A204.1 (cell line): ENCODE measurements at regions not wholly inside any gene's neighbourhood (a gene's known extent, or its start where the extent isn't known, plus 50 kb on each side); places are given as distances from the start of the nearest gene placed in this dataset.

ENCODE experiments used
- FAIRE-seq: peaks from 2 replicates; lab custom pipeline; 2012; peaks lifted over from hg19 to GRCh38; lab: Jason Lieb, UNC

- no peak for FAIRE-seq
Measured at GRCh38 chr2:11044201-11044600, 111.1 kb upstream of the SLC66A3 start.

- FAIRE-seq: no peak
Measured at GRCh38 chr2:11045294-11045693, 110.0 kb upstream of the SLC66A3 start.

- no peak for FAIRE-seq
Measured at GRCh38 chr2:11048335-11049008, 106.8 kb upstream of the SLC66A3 start.

GRCh38 chr2:11050565-11050964, 104.7 kb upstream of the SLC66A3 start:
- no peak for FAIRE-seq

GRCh38 chr2:11051280-11051679, 104.0 kb upstream of the SLC66A3 start:
- no peak for FAIRE-seq

- no peak for FAIRE-seq
Measured at GRCh38 chr2:11053546-11053945, 101.7 kb upstream of the SLC66A3 start.

GRCh38 chr2:11054783-11055678, 100.2 kb upstream of the SLC66A3 start:
- FAIRE-seq: no peak

GRCh38 chr2:11055679-11056215, 99.5 kb upstream of the SLC66A3 start:
- FAIRE-seq: no peak

- FAIRE-seq: no peak
Measured at GRCh38 chr2:11056614-11057013, 98.7 kb upstream of the SLC66A3 start.

- no peak for FAIRE-seq
Measured at GRCh38 chr2:11057031-11057430, 98.2 kb upstream of the SLC66A3 start.

GRCh38 chr2:11058129-11058528, 97.1 kb upstream of the SLC66A3 start:
- no peak for FAIRE-seq

GRCh38 chr2:11060376-11061169, 94.7 kb upstream of the SLC66A3 start:
- FAIRE-seq: no peak

GRCh38 chr2:11065833-11066485, 89.3 kb upstream of the SLC66A3 start:
- FAIRE-seq: no peak

- no peak for FAIRE-seq
Measured at GRCh38 chr2:11067221-11068078, 87.8 kb upstream of the SLC66A3 start.

GRCh38 chr2:11068079-11068741, 87.1 kb upstream of the SLC66A3 start:
- FAIRE-seq: no peak

- FAIRE-seq: no peak
Measured at GRCh38 chr2:11068856-11069526, 86.3 kb upstream of the SLC66A3 start.

- no peak for FAIRE-seq
Measured at GRCh38 chr2:11069566-11070185, 85.6 kb upstream of the SLC66A3 start.

- no peak for FAIRE-seq
Measured at GRCh38 chr2:11071211-11071610, 84.1 kb upstream of the SLC66A3 start.

GRCh38 chr2:11071939-11072338, 83.3 kb upstream of the SLC66A3 start:
- FAIRE-seq: no peak
